Esophagus squamous epithelium (tissue), 5 donors: ENCODE measurements at regions not wholly inside any gene's neighbourhood (a gene's known extent, or its start where the extent isn't known, plus 50 kb on each side); places are given as distances from the start of the nearest gene placed in this dataset.

Experiments used
- DNase-seq: peaks from one replicate; lab custom pipeline; 2025; lab: John Stamatoyannopoulos, UW
- H3K27ac ChIP-seq, 4 donors: fragments of 200-600 bp; sonication (generic); one replicate each; pipeline ENCODE4 v1.5.1; 2016 to 2019; ENCODE audit warnings: mild to moderate bottlenecking in 1 of 4
- H3K27me3 ChIP-seq, 4 donors: fragments of 200-600 bp; sonication (generic); 1 replicate in 3 of 4; 2 replicates in 1 of 4; pipeline versions ENCODE4 v1.5.1 to v1.6.0; 2017 to 2021; ENCODE audit warnings: antibody characterized with exemption in 1 of 4
- H3K36me3 ChIP-seq, 3 donors: fragments of 200-600 bp; sonication (generic); one replicate each; pipeline ENCODE4 v1.5.1; 2016 to 2019
- H3K4me1 ChIP-seq, 3 donors: fragments of 200-600 bp; sonication (generic); one replicate each; pipeline ENCODE4 v1.5.1; 2017 to 2019
- H3K4me3 ChIP-seq, 4 donors: fragments of 200-600 bp; sonication (generic); 1 replicate in 3 of 4; 2 replicates in 1 of 4; pipeline ENCODE4 v1.5.1; 2016 to 2019; ENCODE audit warnings: mild to moderate bottlenecking in 2 of 4, moderate library complexity in 1 of 4
- H3K9me3 ChIP-seq, 3 donors: fragments of 200-600 bp; sonication (generic); one replicate each; pipeline ENCODE4 v1.5.1; 2016 to 2019
- POLR2A ChIP-seq, 4 donors: fragments of 450-650 bp; IDR thresholded peaks; one replicate each; pipeline ENCODE4 v1.6.1; 2017; ENCODE audit warnings: antibody characterized with exemption in 4 of 4, mild to moderate bottlenecking in 4 of 4, moderate library complexity in 3 of 4
- WGBS, 2 donors: methylation state at CpG; one replicate each; pipeline ENCODE4 v1.1.5; 2018; 5-methylcytosine and 5-hydroxymethylcytosine counted together
- intact Hi-C: fragments of 100-400 bp; cut with DNase I; formaldehyde crosslinking; loops from one replicate; pipeline ENCODE4 v1.15.0; 2022
- TF ChIP-seq, protein P1 (sequence below), 6 experiments: fragments of 450-650 bp in 4 of 6; fragments of 200-600 bp in 2 of 6; sonication (generic) in 2 of 6; IDR thresholded peaks; one replicate each; pipeline ENCODE4 v1.5.1; 2016 to 2019; ENCODE audit warnings: antibody characterized with exemption in 6 of 6, mild to moderate bottlenecking in 4 of 6, moderate library complexity in 4 of 6
- donor health status: DM: yes; HTN: yes; CAD: no.

DNA sequence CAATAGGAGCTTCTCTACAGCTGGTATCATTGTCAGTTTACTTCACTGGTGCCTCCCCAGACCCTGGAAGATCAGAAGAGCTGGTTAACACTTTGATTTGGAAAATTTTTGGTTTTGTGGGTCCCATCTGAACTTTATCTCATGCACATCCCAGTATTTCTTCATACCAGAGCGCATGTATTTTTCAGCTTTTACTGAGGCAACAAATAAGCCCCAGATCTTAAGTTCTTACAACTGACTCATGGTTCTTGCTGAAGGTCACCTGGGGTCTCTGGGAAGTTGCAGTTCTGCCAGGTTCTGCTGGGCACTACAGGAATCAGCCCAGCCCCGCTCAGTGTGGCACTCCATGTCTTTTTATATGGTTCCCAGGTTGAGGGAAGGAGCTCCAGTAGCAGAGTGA, 1249.9 kb downstream of the EFNB2 start:
- Histone ChIP-seq H3K9me3 (no peaks in the 10 kb centered on the region), H3K27ac (no peak overlapping the region), H3K27me3 (no peaks in the 10 kb centered on the region), H3K36me3 (no peaks in the 10 kb centered on the region), H3K4me3 (no peak overlapping the region), H3K4me1 (no peaks in the 10 kb centered on the region)
- no peak for DNase-seq
- no peak for TF ChIP-seq POLR2A (IDR thresholded peaks at IDR 0.05)
- TF ChIP-seq, protein P1, sequence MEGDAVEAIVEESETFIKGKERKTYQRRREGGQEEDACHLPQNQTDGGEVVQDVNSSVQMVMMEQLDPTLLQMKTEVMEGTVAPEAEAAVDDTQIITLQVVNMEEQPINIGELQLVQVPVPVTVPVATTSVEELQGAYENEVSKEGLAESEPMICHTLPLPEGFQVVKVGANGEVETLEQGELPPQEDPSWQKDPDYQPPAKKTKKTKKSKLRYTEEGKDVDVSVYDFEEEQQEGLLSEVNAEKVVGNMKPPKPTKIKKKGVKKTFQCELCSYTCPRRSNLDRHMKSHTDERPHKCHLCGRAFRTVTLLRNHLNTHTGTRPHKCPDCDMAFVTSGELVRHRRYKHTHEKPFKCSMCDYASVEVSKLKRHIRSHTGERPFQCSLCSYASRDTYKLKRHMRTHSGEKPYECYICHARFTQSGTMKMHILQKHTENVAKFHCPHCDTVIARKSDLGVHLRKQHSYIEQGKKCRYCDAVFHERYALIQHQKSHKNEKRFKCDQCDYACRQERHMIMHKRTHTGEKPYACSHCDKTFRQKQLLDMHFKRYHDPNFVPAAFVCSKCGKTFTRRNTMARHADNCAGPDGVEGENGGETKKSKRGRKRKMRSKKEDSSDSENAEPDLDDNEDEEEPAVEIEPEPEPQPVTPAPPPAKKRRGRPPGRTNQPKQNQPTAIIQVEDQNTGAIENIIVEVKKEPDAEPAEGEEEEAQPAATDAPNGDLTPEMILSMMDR (IDR thresholded peaks at IDR 0.05): no peak
- intact Hi-C loops: no loop called here
- 57 to 83% methylated on average over 1 to 2 of the region's 2 CpGs for WGBS, 2 donors

DNA sequence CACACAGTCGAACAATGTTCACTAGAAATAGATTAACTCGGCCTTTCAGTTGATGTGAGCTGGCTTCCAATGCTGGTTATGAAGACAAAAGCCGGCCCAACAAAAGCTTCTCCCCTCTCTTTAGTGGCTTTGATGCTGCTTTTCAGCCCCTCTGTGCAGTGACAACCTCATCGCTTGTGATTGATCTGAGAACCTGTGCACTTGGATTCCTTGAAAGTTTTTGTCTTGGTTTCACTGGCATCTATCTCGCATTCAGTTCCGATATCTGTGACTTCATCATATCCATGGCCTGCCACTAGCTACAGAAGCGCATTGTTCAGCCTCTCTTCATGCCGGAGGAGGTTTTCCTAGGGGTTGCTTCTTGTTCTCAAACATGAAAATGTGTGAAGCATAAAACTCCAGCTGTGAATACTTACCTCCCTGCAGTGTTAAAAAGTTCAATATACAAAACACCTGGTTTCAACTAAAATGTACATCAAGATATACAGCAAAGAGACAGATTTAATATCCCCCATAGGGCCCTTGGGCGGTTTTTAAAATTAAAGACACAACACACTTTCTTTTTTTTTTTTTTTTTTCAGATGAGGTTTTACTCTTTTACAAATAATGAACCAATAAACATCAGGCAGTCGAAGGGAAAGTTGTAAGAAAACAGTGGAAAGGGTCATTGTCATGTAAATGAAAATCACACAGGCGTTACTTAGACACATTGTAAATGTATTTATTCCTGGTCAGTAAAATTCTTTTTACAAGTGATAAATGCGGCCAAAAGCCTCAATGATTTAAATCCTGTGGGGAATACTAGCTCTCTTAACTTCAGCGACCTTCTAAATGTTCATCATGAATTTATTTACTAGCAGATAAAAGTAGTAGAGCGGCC, 1252.8 kb downstream of the EFNB2 start:
- no peaks in the 10 kb centered on the region for H3K4me1 ChIP-seq
- no peaks in the 10 kb centered on the region for H3K9me3 ChIP-seq
- 81 to 85% methylated on average over 14 of the region's 14 CpGs for WGBS, 2 donors
- H3K27ac ChIP-seq: no peak overlapping the region
- no peaks in the 10 kb centered on the region for H3K36me3 ChIP-seq
- no peak overlapping the region for H3K4me3 ChIP-seq
- H3K27me3 ChIP-seq: no peaks in the 10 kb centered on the region
- DNase-seq: no peak
- intact Hi-C loops: no loop called here
- no peak for TF ChIP-seq POLR2A (IDR thresholded peaks at IDR 0.05)
- TF ChIP-seq, protein P1 (IDR thresholded peaks at IDR 0.05): no peak

DNA sequence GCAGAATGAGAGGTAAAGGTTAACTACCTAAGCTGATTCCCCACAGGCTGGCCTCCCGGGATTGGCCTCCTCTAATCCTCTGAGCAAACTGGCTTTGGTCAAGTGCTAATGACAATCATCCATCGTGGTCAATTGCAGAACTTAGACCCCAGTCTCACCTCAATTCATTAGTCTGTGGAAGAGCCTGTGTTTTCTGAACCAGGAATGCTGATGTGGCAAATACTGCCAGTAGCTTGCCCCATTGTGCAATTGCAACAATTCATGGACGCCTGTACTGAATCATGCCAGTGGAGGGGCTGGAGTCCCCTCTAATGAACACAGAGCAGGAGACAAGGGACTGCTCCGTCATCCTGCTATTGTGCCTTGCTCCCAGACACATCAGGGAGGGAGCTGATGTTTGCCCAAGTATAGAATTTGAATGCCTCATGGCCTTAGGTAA, 1256.5 kb downstream of the EFNB2 start:
- no peak for DNase-seq
- TF ChIP-seq, protein P1 (IDR thresholded peaks at IDR 0.05): no peak
- TF ChIP-seq POLR2A (IDR thresholded peaks at IDR 0.05): no peak
- H3K4me1 ChIP-seq: no peaks in the 10 kb centered on the region
- WGBS, 2 donors: 52 to 66% methylated on average over 3 to 4 of the region's 4 CpGs
- no peak overlapping the region for H3K27ac ChIP-seq
- H3K36me3 ChIP-seq: no peaks in the 10 kb centered on the region
- intact Hi-C loops: no loop called here
- no peak overlapping the region for H3K4me3 ChIP-seq
- H3K9me3 ChIP-seq: no peaks in the 10 kb centered on the region
- H3K27me3 ChIP-seq: no peaks in the 10 kb centered on the region

DNA sequence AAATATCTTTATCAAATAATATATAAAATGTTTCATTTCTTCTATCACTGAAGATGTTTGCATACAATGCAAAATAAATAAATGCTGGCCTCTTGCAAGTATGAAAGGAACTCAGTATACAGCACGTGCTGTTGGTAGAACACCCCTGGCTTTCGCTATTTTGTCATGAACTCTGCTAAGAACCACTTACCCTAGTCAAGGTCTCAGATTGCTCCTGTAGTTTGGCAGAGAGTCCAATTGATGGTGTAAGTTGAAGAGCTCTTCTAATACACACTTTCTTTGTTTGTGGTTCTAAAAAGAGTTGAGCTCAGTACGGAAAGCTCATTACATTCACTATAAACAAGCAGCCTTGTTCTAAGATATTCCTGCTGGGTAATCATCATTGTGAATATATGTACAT, 1258.9 kb downstream of the EFNB2 start:
- H3K4me1 ChIP-seq: no peaks in the 10 kb centered on the region
- TF ChIP-seq, protein P1 (IDR thresholded peaks at IDR 0.05): no peak
- TF ChIP-seq POLR2A (IDR thresholded peaks at IDR 0.05): no peak
- no peak for DNase-seq
- no peaks in the 10 kb centered on the region for H3K9me3 ChIP-seq
- no peak overlapping the region for H3K4me3 ChIP-seq
- H3K27me3 ChIP-seq: no peaks in the 10 kb centered on the region
- WGBS, 2 donors: 76 to 88% methylated on average over 3 of the region's 3 CpGs
- H3K36me3 ChIP-seq: no peaks in the 10 kb centered on the region
- H3K27ac ChIP-seq: no peak overlapping the region
- intact Hi-C loops: no loop called here

GRCh38 chr13:105273665-105274222, 1261.7 kb downstream of the EFNB2 start:
- Histone ChIP-seq H3K9me3 (no peaks in the 10 kb centered on the region), H3K36me3 (no peaks in the 10 kb centered on the region), H3K4me1 (no peaks in the 10 kb centered on the region), H3K4me3 (no peak overlapping the region), H3K27ac (no peak overlapping the region), H3K27me3 (no peaks in the 10 kb centered on the region)
- intact Hi-C loops: no loop called here
- 81 to 93% methylated on average over 3 to 4 of the region's 6 CpGs for WGBS, 2 donors
- DNase-seq: no peak
- no peak for TF ChIP-seq POLR2A (IDR thresholded peaks at IDR 0.05)
- TF ChIP-seq, protein P1 (IDR thresholded peaks at IDR 0.05): no peak
